ENCODE measurements at regions not wholly inside any gene's neighbourhood (a gene's known extent, or its start where the extent isn't known, plus 50 kb on each side); places are given as distances from the start of the nearest gene placed in this dataset.

DNA sequence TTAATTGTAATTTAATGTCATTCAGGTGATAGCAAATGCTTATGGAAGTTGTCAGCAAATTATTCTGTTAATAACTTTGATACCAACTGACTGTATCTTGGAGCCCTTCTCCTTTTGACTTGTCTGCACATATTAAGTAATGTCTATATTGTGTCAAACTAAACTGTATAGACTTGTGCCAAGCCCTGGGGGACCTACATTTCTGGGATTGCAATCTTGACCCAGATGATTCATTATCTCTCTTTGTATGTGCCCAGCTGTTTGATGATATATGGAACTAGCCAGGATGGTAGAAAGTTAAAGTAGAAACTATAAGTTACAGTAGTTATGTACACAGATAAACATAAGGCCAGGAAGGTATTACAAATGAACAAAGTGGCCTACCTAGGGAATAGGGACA lies 402.8 kb upstream of the RARB start:
- TF ChIP-seq POLR2AphosphoS5 (IDR thresholded peaks at IDR 0.05; ENCODE audit: insufficient read depth in 1 of 2, low read depth in 1 of 2) (no peak), POLR2A (IDR thresholded peaks at IDR 0.05) (no peak)
- TF ChIP-seq, protein P1, sequence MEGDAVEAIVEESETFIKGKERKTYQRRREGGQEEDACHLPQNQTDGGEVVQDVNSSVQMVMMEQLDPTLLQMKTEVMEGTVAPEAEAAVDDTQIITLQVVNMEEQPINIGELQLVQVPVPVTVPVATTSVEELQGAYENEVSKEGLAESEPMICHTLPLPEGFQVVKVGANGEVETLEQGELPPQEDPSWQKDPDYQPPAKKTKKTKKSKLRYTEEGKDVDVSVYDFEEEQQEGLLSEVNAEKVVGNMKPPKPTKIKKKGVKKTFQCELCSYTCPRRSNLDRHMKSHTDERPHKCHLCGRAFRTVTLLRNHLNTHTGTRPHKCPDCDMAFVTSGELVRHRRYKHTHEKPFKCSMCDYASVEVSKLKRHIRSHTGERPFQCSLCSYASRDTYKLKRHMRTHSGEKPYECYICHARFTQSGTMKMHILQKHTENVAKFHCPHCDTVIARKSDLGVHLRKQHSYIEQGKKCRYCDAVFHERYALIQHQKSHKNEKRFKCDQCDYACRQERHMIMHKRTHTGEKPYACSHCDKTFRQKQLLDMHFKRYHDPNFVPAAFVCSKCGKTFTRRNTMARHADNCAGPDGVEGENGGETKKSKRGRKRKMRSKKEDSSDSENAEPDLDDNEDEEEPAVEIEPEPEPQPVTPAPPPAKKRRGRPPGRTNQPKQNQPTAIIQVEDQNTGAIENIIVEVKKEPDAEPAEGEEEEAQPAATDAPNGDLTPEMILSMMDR (IDR thresholded peaks at IDR 0.05) = no peak
- no peaks in the 10 kb centered on the region for H3K4me1 ChIP-seq
- H3K36me3 ChIP-seq = no peaks in the 10 kb centered on the region
- no peaks in the 10 kb centered on the region for H3K27me3 ChIP-seq
- intact Hi-C loops (cut with DNase I) = no loop called here
- H3K27ac ChIP-seq = no peak overlapping the region
- H3K9me3 ChIP-seq = no peaks in the 10 kb centered on the region
- H3K4me3 ChIP-seq = no peak overlapping the region
- DNase-seq (ENCODE audit: extremely low spot score in 2 of 2) = no peak

DNA sequence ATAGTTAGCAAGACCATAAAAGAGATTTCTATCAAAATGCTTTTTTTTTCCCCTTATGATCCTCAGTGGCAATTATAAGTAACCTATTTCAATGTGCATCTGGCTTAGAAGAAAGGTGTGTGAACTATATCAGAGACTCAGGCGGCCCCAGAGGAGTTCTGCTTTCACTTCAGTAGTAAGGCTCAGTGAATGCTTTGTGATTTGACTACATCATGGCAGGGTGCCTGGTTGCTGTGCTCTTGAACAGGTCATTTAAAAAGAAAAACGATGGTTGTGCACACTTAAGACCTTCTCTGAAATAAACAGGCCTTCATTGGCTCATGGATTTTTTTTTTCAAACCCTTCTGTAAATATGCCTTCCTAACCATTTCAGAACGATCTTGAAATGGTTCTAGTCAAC lies 400.4 kb upstream of the RARB start:
- no peak for DNase-seq (ENCODE audit: extremely low spot score in 2 of 2)
- no peak overlapping the region for H3K27ac ChIP-seq
- TF ChIP-seq POLR2A (IDR thresholded peaks at IDR 0.05) (no peak), POLR2AphosphoS5 (IDR thresholded peaks at IDR 0.05; ENCODE audit: insufficient read depth in 1 of 2, low read depth in 1 of 2) (no peak)
- TF ChIP-seq, protein P1 (IDR thresholded peaks at IDR 0.05) = no peak
- no peaks in the 10 kb centered on the region for H3K27me3 ChIP-seq
- no peaks in the 10 kb centered on the region for H3K36me3 ChIP-seq
- no peak overlapping the region for H3K4me3 ChIP-seq
- no peaks in the 10 kb centered on the region for H3K4me1 ChIP-seq
- intact Hi-C loops (cut with DNase I) = no loop called here
- H3K9me3 ChIP-seq = no peaks in the 10 kb centered on the region

DNA sequence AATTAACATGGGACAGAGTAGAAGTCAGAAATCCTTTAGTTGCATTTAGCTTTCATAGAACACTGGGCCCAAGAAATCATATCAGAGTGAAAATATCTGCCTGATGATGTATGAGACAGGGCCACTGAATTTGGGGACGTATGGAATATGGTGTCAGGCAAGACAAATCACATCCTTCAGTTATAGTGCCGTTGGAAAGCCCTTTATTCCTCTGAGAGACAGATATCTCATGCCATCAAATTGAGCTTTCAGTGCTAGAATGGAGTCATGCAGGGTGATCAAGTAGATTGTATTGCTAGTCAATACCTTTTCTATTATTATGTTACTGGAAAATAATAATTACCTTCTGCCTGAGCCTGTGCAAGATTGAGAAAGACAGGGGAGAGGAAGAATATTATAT lies 398.2 kb upstream of the RARB start:
- no peaks in the 10 kb centered on the region for H3K4me1 ChIP-seq
- intact Hi-C loops (cut with DNase I) = no loop called here
- no peak for DNase-seq (ENCODE audit: extremely low spot score in 2 of 2)

DNA sequence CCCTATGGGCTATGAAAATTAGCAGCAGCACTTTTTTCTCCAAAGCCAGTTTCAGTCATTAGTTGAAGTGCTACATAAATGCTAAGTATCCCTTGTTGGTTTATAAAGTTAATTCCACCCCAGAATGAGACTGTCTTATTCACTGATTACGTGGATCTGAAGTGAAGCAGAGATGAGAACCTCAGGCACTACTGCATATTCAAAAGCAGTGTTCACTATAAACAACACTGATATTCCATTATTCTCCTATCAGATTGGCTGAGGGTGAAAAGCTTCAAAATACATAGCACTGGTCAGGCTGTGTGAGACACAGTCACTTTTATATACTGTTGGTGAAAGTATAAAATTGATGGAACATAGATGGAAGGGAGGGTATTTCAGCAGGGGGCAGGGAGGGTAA lies 395.7 kb upstream of the RARB start:
- Histone ChIP-seq H3K4me3 (no peak overlapping the region), H3K9me3 (no peaks in the 10 kb centered on the region), H3K4me1 (peaks cover 19% of the 10 kb centered on the region), H3K36me3 (no peaks in the 10 kb centered on the region), H3K27ac (no peak overlapping the region), H3K27me3 (no peaks in the 10 kb centered on the region)
- intact Hi-C loops (cut with DNase I) = no loop called here
- DNase-seq (ENCODE audit: extremely low spot score in 2 of 2) = no peak
- TF ChIP-seq, protein P1 (IDR thresholded peaks at IDR 0.05) = no peak
- TF ChIP-seq POLR2AphosphoS5 (IDR thresholded peaks at IDR 0.05; ENCODE audit: insufficient read depth in 1 of 2, low read depth in 1 of 2) = no peak
- TF ChIP-seq POLR2A (IDR thresholded peaks at IDR 0.05) = no peak

More for the DNA sequence above, 398.2 kb upstream of the RARB start:
- no peak overlapping the region for H3K27ac ChIP-seq
- no peaks in the 10 kb centered on the region for H3K9me3 ChIP-seq
- no peaks in the 10 kb centered on the region for H3K36me3 ChIP-seq
- H3K4me3 ChIP-seq = no peak overlapping the region
- no peak for TF ChIP-seq POLR2A (IDR thresholded peaks at IDR 0.05)
- no peak for TF ChIP-seq POLR2AphosphoS5 (IDR thresholded peaks at IDR 0.05; ENCODE audit: insufficient read depth in 1 of 2, low read depth in 1 of 2)
- TF ChIP-seq, protein P1 (IDR thresholded peaks at IDR 0.05) = no peak
- no peaks in the 10 kb centered on the region for H3K27me3 ChIP-seq

DNA sequence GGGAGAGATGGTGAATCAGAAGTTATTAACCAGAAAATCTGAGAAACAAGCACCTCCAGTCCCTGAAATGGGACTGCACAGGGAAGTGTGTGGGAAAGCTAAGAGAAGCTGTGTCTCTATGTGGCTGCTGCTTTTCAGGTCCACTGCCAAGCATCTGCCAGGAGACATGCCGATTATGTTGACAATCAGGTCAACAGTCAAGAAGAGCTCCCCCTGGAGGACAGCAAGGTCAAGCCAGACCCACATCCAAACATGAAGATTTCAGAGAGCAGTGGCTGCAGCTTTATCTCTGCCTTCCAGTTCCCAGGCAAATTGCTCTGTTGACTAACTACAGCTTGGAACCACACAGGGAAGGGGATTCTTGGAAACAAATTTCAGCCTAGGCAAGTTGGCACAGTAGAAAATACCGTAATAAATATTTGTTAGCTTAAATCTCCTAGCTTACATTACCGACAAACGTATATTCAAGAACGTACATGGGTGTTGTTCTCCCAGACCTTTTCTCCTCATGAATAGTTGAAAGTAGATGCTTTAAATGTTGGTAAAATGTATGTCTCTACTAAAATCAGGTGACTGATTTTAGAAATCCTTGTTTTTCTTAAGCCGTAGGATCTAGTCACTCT lies 394.5 kb upstream of the RARB start:
- TF ChIP-seq POLR2A (IDR thresholded peaks at IDR 0.05) (no peak), POLR2AphosphoS5 (IDR thresholded peaks at IDR 0.05; ENCODE audit: insufficient read depth in 1 of 2, low read depth in 1 of 2) (no peak)
- TF ChIP-seq, protein P1 (IDR thresholded peaks at IDR 0.05) = peak in 1 of 3 experiments; percentile 19
- Histone ChIP-seq H3K9me3 (no peaks in the 10 kb centered on the region), H3K4me1 (peaks cover 31% of the 10 kb centered on the region), H3K27ac (no peak overlapping the region), H3K4me3 (no peak overlapping the region), H3K27me3 (no peaks in the 10 kb centered on the region), H3K36me3 (no peaks in the 10 kb centered on the region)
- DNase-seq (ENCODE audit: extremely low spot score in 2 of 2) = no peak
- intact Hi-C loops (cut with DNase I) = no loop called here
